ENCODE measurements at regions not wholly inside any gene's neighbourhood (a gene's known extent, or its start where the extent isn't known, plus 50 kb on each side); places are given as distances from the start of the nearest gene placed in this dataset.

DNA sequence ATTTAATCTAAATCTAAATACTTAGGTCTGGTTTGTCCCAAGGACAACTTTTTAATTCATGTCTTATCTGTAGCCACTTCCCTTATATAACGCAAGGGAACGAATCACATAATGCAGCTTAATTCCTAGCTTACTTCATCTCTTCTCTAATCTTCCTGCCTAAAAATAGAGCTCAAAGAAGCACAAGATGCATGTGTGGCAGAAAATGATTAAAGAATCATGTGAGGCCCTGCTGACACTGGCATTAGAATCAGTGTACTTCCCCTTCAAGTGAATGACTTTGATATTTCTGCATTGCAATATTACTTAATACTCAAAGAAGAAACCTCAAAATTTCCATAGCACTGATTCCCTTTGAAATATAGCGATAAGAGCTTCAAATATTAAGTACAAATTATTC, 317.9 kb upstream of the FTMT start:
- TF ChIP-seq, protein P1, sequence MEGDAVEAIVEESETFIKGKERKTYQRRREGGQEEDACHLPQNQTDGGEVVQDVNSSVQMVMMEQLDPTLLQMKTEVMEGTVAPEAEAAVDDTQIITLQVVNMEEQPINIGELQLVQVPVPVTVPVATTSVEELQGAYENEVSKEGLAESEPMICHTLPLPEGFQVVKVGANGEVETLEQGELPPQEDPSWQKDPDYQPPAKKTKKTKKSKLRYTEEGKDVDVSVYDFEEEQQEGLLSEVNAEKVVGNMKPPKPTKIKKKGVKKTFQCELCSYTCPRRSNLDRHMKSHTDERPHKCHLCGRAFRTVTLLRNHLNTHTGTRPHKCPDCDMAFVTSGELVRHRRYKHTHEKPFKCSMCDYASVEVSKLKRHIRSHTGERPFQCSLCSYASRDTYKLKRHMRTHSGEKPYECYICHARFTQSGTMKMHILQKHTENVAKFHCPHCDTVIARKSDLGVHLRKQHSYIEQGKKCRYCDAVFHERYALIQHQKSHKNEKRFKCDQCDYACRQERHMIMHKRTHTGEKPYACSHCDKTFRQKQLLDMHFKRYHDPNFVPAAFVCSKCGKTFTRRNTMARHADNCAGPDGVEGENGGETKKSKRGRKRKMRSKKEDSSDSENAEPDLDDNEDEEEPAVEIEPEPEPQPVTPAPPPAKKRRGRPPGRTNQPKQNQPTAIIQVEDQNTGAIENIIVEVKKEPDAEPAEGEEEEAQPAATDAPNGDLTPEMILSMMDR (IDR thresholded peaks at IDR 0.05) = no peak
- TF ChIP-seq POLR2A (IDR thresholded peaks at IDR 0.05) (no peak), EP300 (IDR thresholded peaks at IDR 0.05; ENCODE audit: low read depth) (no peak)

Measured in transverse colon (tissue), 3 donors.